ENCODE measurements at regions not wholly inside any gene's neighbourhood (a gene's known extent, or its start where the extent isn't known, plus 50 kb on each side); places are given as distances from the start of the nearest gene placed in this dataset.

DNA sequence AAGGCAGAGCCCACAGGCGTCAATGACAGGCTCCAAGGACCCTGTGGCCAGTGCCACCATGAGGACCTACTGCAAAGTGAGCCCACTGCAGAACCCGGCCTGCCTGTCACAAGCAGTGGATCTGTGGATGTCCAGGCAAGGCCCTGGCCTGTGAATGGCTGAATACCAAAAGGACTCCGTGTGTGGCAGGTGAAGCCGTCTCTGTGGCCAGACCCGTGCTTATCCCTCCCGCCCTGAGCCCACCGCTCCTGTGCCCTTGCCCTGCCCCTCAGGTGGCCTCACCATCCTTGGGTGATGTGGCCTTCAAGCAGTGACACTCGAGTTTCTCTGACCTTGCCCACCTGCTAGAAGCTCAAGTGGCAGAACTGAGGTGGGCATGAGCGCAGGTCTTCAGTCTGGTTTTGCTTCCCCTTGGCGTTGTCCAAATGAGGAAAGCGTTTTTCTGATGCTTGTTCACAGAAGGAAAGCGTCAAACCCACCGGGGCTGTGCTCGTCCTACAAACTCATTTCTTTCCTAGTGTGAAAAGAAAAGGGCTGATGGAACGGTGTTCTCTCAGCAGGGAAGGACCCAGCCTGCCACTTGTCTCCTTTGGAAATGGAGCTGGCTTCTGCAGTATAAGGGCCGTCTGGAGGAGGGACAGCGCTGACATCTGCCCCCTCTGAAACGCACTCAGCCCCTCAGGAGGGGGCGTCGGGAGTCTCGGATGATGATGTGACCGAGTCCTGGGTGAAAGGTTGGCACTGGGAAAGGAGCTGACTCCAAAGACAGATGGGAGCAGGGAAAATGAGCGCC is 377.7 kb upstream of the IRX4 start:
- TF ChIP-seq CTCF (IDR thresholded peaks at IDR 0.05) (no peak), POLR2AphosphoS5 (IDR thresholded peaks at IDR 0.05) (no peak), POLR2A (IDR thresholded peaks at IDR 0.05) (no peak), EP300 (IDR thresholded peaks at IDR 0.05) (no peak)

Measured in suprapubic skin (tissue), 4 donors.